ENCODE measurements at regions not wholly inside any gene's neighbourhood (a gene's known extent, or its start where the extent isn't known, plus 50 kb on each side); places are given as distances from the start of the nearest gene placed in this dataset.

GRCh38 chr12:65517656-65518210 lies 239.2 kb downstream of the MSRB3 start:
- no peak for TF ChIP-seq ZFX (IDR thresholded peaks at IDR 0.05)
- TF ChIP-seq, protein P1, sequence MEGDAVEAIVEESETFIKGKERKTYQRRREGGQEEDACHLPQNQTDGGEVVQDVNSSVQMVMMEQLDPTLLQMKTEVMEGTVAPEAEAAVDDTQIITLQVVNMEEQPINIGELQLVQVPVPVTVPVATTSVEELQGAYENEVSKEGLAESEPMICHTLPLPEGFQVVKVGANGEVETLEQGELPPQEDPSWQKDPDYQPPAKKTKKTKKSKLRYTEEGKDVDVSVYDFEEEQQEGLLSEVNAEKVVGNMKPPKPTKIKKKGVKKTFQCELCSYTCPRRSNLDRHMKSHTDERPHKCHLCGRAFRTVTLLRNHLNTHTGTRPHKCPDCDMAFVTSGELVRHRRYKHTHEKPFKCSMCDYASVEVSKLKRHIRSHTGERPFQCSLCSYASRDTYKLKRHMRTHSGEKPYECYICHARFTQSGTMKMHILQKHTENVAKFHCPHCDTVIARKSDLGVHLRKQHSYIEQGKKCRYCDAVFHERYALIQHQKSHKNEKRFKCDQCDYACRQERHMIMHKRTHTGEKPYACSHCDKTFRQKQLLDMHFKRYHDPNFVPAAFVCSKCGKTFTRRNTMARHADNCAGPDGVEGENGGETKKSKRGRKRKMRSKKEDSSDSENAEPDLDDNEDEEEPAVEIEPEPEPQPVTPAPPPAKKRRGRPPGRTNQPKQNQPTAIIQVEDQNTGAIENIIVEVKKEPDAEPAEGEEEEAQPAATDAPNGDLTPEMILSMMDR (conservative IDR thresholded peaks at IDR 0.05) = no peak
- H3K27ac ChIP-seq = no peak overlapping the region

DNA sequence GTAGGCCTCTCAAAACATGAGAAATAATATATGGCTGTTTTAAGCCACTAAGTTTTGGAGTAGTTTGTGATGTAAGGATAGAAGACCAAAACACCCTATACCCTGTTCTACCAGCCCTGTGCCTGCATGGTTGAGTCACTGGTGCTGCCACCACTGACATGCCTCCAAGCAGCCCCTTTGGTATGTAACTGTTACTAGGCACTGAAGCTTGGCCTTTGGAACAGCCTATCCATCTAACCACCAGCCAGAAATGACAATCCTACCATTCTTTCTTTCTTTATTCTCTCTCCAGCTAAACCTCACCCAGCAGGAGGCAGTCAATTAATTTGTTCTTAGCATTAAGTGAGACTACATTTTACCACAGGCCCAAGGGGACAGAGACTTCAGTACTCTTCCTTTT lies 240.3 kb downstream of the MSRB3 start:
- H3K27ac ChIP-seq = no peak overlapping the region
- no peak for TF ChIP-seq ZFX (IDR thresholded peaks at IDR 0.05)
- TF ChIP-seq, protein P1 (conservative IDR thresholded peaks at IDR 0.05) = no peak

DNA sequence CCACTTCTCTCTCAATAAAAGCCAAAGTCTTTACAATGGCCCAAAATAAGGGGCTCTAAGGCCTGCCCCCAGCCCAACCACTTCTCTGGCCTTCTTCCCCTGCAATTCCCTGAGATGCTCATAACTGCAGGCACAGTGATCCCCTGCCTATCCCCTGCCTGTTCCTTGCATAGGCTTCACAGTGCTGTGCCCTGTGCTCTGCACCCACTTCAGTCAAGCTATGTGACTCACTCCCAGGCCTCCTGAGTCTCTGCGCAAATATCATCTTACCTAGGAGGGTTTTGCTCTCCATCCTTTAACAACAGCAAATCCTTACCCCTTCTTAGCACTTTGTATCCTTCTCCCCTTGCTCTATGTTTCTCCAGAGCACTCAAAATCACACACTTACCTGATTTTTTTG lies 242.2 kb downstream of the MSRB3 start:
- no peak overlapping the region for H3K27ac ChIP-seq
- TF ChIP-seq, protein P1 (conservative IDR thresholded peaks at IDR 0.05) = no peak
- no peak for TF ChIP-seq ZFX (IDR thresholded peaks at IDR 0.05)

GRCh38 chr12:65522956-65523860 lies 244.7 kb downstream of the MSRB3 start:
- no peak overlapping the region for H3K27ac ChIP-seq

DNA sequence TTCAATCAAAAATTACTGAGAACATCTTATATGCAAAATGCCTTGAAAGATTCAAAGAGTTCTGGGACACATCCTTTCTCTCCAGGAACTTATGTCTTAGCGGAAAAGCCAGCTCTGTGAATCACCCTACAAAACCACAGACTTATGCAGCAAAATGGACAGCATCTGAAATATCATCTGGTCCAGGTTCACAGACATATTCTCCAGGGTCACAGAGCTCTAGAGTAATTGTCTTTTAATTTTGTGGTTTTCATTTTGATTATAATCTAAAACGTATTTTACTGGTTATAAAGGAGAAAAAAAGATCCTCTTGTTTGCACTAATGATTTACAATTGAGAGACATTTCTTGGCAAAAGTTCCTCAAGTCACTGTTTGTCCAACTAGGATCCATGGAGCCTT lies 246.2 kb downstream of the MSRB3 start:
- H3K27ac ChIP-seq = no peak overlapping the region
- TF ChIP-seq, protein P1 (conservative IDR thresholded peaks at IDR 0.05) = no peak
- no peak for TF ChIP-seq ZFX (IDR thresholded peaks at IDR 0.05)

More at GRCh38 chr12:65522956-65523860, 244.7 kb downstream of the MSRB3 start:
- TF ChIP-seq, protein P1 (conservative IDR thresholded peaks at IDR 0.05) = no peak
- TF ChIP-seq ZFX (IDR thresholded peaks at IDR 0.05) = no peak

GRCh38 chr12:65525491-65526141 lies 247.1 kb downstream of the MSRB3 start:
- no peak overlapping the region for H3K27ac ChIP-seq
- TF ChIP-seq ZFX (IDR thresholded peaks at IDR 0.05) = no peak
- TF ChIP-seq, protein P1 (conservative IDR thresholded peaks at IDR 0.05) = no peak

DNA sequence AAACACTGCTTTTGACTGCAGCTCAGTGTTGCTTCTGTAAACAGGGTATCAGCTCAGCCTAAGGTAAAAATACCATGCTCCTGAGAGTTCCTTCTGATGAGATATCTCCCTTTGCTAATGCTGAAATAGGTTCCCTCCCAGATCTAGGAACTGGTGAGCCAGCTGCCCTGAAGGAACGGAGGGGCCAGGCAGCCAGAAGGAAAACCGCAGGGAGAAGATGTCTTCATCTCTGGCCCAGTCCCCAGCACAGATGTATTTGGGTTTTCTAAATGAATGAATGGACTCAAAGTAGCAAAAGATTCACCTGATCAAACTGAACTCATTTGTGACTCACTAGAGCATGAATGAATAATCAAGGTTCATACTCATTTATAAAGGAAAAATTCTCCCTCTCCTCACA lies 247.8 kb downstream of the MSRB3 start:
- TF ChIP-seq, protein P1 (conservative IDR thresholded peaks at IDR 0.05) = no peak
- TF ChIP-seq ZFX (IDR thresholded peaks at IDR 0.05) = no peak
- H3K27ac ChIP-seq = no peak overlapping the region

All from C4-2B (cell line).